ENCODE measurements at regions not wholly inside any gene's neighbourhood (a gene's known extent, or its start where the extent isn't known, plus 50 kb on each side); places are given as distances from the start of the nearest gene placed in this dataset.
"Not testable (repeated sequence)": the region's sequence is repeated elsewhere in the genome, so short reads cannot be mapped to it uniquely, and the experiment has no call there.

- POLR2A ChIA-PET: no interaction called here
Measured at GRCh38 chr16:26595199-26595598, 471.5 kb upstream of the C16orf82 start.

GRCh38 chr16:26596033-26596432 is 470.7 kb upstream of the C16orf82 start:
- H3K9me3 ChIP-seq (replicated peaks; ENCODE audit: control insufficient read depth, insufficient read depth, low read length); H3K4me2 ChIP-seq (ENCODE audit: control insufficient read depth, insufficient read depth); H3K9ac ChIP-seq (ENCODE audit: control insufficient read depth, insufficient read depth, low read length); H3K4me1 ChIP-seq (ENCODE audit: control insufficient read depth, insufficient read depth, low read length); DNase-seq (ENCODE audit: low read depth, low spot score); H3K4me3 ChIP-seq; CTCF ChIA-PET; FAIRE-seq; POLR2A ChIA-PET; in situ Hi-C loops (cut with MboI); ATAC-seq; H4K20me1 ChIP-seq (ENCODE audit: control insufficient read depth, insufficient read depth); BruUV-seq (replicated peaks); H3K27ac ChIP-seq (ENCODE audit: control insufficient read depth, insufficient read depth); H3K36me3 ChIP-seq (ENCODE audit: control insufficient read depth in 2 of 2, insufficient read depth in 2 of 2, low read length in 1 of 2); H3K27me3 ChIP-seq (replicated peaks in 1 of 2; ENCODE audit: control insufficient read depth in 2 of 2, insufficient read depth in 2 of 2, low read length in 1 of 2); H2AFZ ChIP-seq (ENCODE audit: control insufficient read depth, low read depth, low read length); SMC1A ChIA-PET (ENCODE audit: uncharacterized antibody, unreplicated experiment); intact Hi-C loops (cut with micrococcal nuclease; ENCODE audit: unreplicated experiment); H3K79me2 ChIP-seq (ENCODE audit: control insufficient read depth, insufficient read depth, low read length): not testable (repeated sequence)
- RAD21 ChIA-PET (ENCODE audit: unreplicated experiment): interaction anchor here (0.7 kb wide), 1 partner anchor 985 kb away, joined by 3 read pairs; no protein-coding TSS in a partner anchor
- WGBS (ENCODE audit: insufficient coverage, insufficient replicate concordance, low lambda C conversion rate, missing lambda C conversion rate): 11% methylated on average over 4 of the region's 5 CpGs

More at GRCh38 chr16:26595199-26595598, 471.5 kb upstream of the C16orf82 start:
- H3K36me3 ChIP-seq (ENCODE audit: control insufficient read depth in 2 of 2, insufficient read depth in 2 of 2, low read length in 1 of 2): no peaks in the 10 kb centered on the region
- WGBS (ENCODE audit: insufficient coverage, insufficient replicate concordance, low lambda C conversion rate, missing lambda C conversion rate): 6% methylated on average over 4 of the region's 4 CpGs
- in situ Hi-C loops (cut with MboI): no loop called here
- no peak overlapping the region for H2AFZ ChIP-seq (ENCODE audit: control insufficient read depth, low read depth, low read length)
- no peaks in the 10 kb centered on the region for H3K27me3 ChIP-seq (replicated peaks in 1 of 2; ENCODE audit: control insufficient read depth in 2 of 2, insufficient read depth in 2 of 2, low read length in 1 of 2)
- H3K9ac ChIP-seq (ENCODE audit: control insufficient read depth, insufficient read depth, low read length): no peak overlapping the region
- intact Hi-C loops (cut with micrococcal nuclease; ENCODE audit: unreplicated experiment): no loop called here
- ChIA-PET SMC1A (ENCODE audit: uncharacterized antibody, unreplicated experiment) (no interaction called here), CTCF (interaction anchor here (0.6 kb wide), 1 partner anchor 9 kb away, joined by 4 read pairs; no protein-coding TSS in a partner anchor), RAD21 (ENCODE audit: unreplicated experiment) (interaction anchor here (0.7 kb wide), 1 partner anchor 985 kb away, joined by 3 read pairs; no protein-coding TSS in a partner anchor)
- TF ChIP-seq SMAD1 (IDR thresholded peaks at IDR 0.05; ENCODE audit: low read depth, partially characterized antibody): no peak
- no peak for TF ChIP-seq NBN (IDR thresholded peaks at IDR 0.05)
- no peak for TF ChIP-seq MYC (IDR thresholded peaks at IDR 0.05; ENCODE audit: insufficient read depth, insufficient read length, insufficient replicate concordance, low read length, severe bottlenecking)
- H3K27ac ChIP-seq (ENCODE audit: control insufficient read depth, insufficient read depth): no peak overlapping the region
- no peaks in the 10 kb centered on the region for H3K4me1 ChIP-seq (ENCODE audit: control insufficient read depth, insufficient read depth, low read length)
- no peak for DNase-seq (ENCODE audit: low read depth, low spot score)
- ATAC-seq: no peak
- no peaks in the 10 kb centered on the region for H3K9me3 ChIP-seq (replicated peaks; ENCODE audit: control insufficient read depth, insufficient read depth, low read length)
- no peaks in the 10 kb centered on the region for H3K79me2 ChIP-seq (ENCODE audit: control insufficient read depth, insufficient read depth, low read length)
- H4K20me1 ChIP-seq (ENCODE audit: control insufficient read depth, insufficient read depth): no peaks in the 10 kb centered on the region
- H3K4me2 ChIP-seq (ENCODE audit: control insufficient read depth, insufficient read depth): no peak overlapping the region
- BruUV-seq (replicated peaks): no TSS peak
- no peak for FAIRE-seq
- no peak overlapping the region for H3K4me3 ChIP-seq

All from GM12878 (cell line).